Calu3 (cell line): ENCODE measurements at regions not wholly inside any gene's neighbourhood (a gene's known extent, or its start where the extent isn't known, plus 50 kb on each side); places are given as distances from the start of the nearest gene placed in this dataset.

Source experiments
- BruUV-seq: library from RNA; stranded (reverse); fragments of 400-500 nt; replicated peaks from 2 replicates; lab custom pipeline; 2021; lab: Mats Ljungman, UMichigan
- CTCF ChIA-PET: fragments of 300-600 bp; sonication (Branson Sonifier 250); formaldehyde crosslinking; loops from one replicate; lab custom pipeline; 2022; ENCODE audit warnings: antibody characterized with exemption; lab: Charles Lee
- DNase-seq: peaks from one replicate; pipeline ENCODE4 v3.0.0; 2022
- H3K27ac Mint-ChIP-seq: one replicate; pipeline ENCODE4 v1.8.0; 2022; ENCODE audit warnings: mixed read lengths; ENCODE audit not compliant: unreplicated experiment
- H3K27me3 Mint-ChIP-seq: one replicate; pipeline ENCODE4 v1.8.0; 2022; ENCODE audit warnings: mixed read lengths; ENCODE audit not compliant: unreplicated experiment
- H3K36me3 Mint-ChIP-seq: one replicate; pipeline ENCODE4 v1.8.0; 2022; ENCODE audit warnings: mild to moderate bottlenecking, moderate library complexity, mixed read lengths; ENCODE audit not compliant: insufficient read depth, unreplicated experiment
- H3K4me1 Mint-ChIP-seq: one replicate; pipeline ENCODE4 v1.8.0; 2022; ENCODE audit warnings: mild to moderate bottlenecking, low read depth, mixed read lengths; ENCODE audit not compliant: unreplicated experiment
- H3K4me3 Mint-ChIP-seq: one replicate; pipeline ENCODE4 v1.8.0; 2022; ENCODE audit warnings: mild to moderate bottlenecking, low read depth, moderate library complexity, mixed read lengths; ENCODE audit not compliant: unreplicated experiment
- H3K9me3 Mint-ChIP-seq: one replicate; pipeline ENCODE4 v1.8.0; 2022; ENCODE audit warnings: low read depth, mixed read lengths; ENCODE audit not compliant: unreplicated experiment
- CTCF ChIP-seq: fragments of 200-600 bp; IDR thresholded peaks from one replicate; pipeline ENCODE4 v1.8.0; 2022; ENCODE audit warnings: antibody characterized with exemption; ENCODE audit not compliant: unreplicated experiment
- intact Hi-C: fragments of 100-400 bp; cut with micrococcal nuclease; formaldehyde crosslinking; loops from one replicate; pipeline ENCODE4 v1.10.0; 2022; ENCODE audit not compliant: unreplicated experiment

GRCh38 chr2:238551091-238551490 lies 124.4 kb downstream of the ASB1 start:
- no TSS peak for BruUV-seq
- peaks cover 2% of the 10 kb centered on the region for H3K9me3 Mint-ChIP-seq
- DNase-seq: no peak
- no peaks in the 10 kb centered on the region for H3K4me1 Mint-ChIP-seq
- no peak for TF ChIP-seq CTCF
- H3K36me3 Mint-ChIP-seq: no peaks in the 10 kb centered on the region
- CTCF ChIA-PET: no interaction called here
- peaks cover 9% of the 10 kb centered on the region for H3K27me3 Mint-ChIP-seq
- intact Hi-C loops: no loop called here
- no peak overlapping the region for H3K4me3 Mint-ChIP-seq
- H3K27ac Mint-ChIP-seq: no peak overlapping the region

- TF ChIP-seq CTCF: no peak
- BruUV-seq: no TSS peak
- H3K4me3 Mint-ChIP-seq: no peak overlapping the region
- DNase-seq: no peak
- intact Hi-C loops: no loop called here
- peaks cover 20% of the 10 kb centered on the region for H3K27me3 Mint-ChIP-seq
- no peak overlapping the region for H3K27ac Mint-ChIP-seq
- H3K4me1 Mint-ChIP-seq: no peaks in the 10 kb centered on the region
- CTCF ChIA-PET: no interaction called here
- peaks cover 2% of the 10 kb centered on the region for H3K9me3 Mint-ChIP-seq
- H3K36me3 Mint-ChIP-seq: no peaks in the 10 kb centered on the region
These were observed 125.5 kb downstream of the ASB1 start for GRCh38 chr2:238552226-238552625.

- DNase-seq: no peak
- BruUV-seq: no TSS peak
- Mint-ChIP-seq H3K9me3 (peaks cover 2% of the 10 kb centered on the region), H3K27ac (no peak overlapping the region), H3K4me1 (no peaks in the 10 kb centered on the region), H3K4me3 (no peak overlapping the region), H3K36me3 (no peaks in the 10 kb centered on the region), H3K27me3 (peaks cover 30% of the 10 kb centered on the region)
- intact Hi-C loops: no loop called here
- CTCF ChIA-PET: no interaction called here
- TF ChIP-seq CTCF: no peak
These were observed 126.4 kb downstream of the ASB1 start for GRCh38 chr2:238553159-238553558.

- no peak for DNase-seq
- Mint-ChIP-seq H3K4me3 (no peak overlapping the region), H3K27me3 (peaks cover 32% of the 10 kb centered on the region), H3K27ac (no peak overlapping the region), H3K9me3 (peaks cover 2% of the 10 kb centered on the region), H3K4me1 (no peaks in the 10 kb centered on the region), H3K36me3 (no peaks in the 10 kb centered on the region)
- CTCF ChIA-PET: no interaction called here
- no TSS peak for BruUV-seq
- TF ChIP-seq CTCF: no peak
- intact Hi-C loops: no loop called here
These were observed 128.0 kb downstream of the ASB1 start for GRCh38 chr2:238554468-238555315.
